ENCODE measurements at regions not wholly inside any gene's neighbourhood (a gene's known extent, or its start where the extent isn't known, plus 50 kb on each side); places are given as distances from the start of the nearest gene placed in this dataset.
"Not testable (repeated sequence)": the region's sequence is repeated elsewhere in the genome, so short reads cannot be mapped to it uniquely, and the experiment has no call there.

- no peak for DNase-seq (ENCODE audit: low read depth)
Measured at GRCh38 chr2:21194147-21194546, 70.4 kb downstream of the TDRD15 start.

- no peak for DNase-seq (ENCODE audit: low read depth)
Measured at GRCh38 chr2:21194858-21195271, 71.1 kb downstream of the TDRD15 start.

GRCh38 chr2:21195326-21195725, 71.6 kb downstream of the TDRD15 start:
- no peak for DNase-seq (ENCODE audit: low read depth)

GRCh38 chr2:21198637-21199036, 74.9 kb downstream of the TDRD15 start:
- no peak for DNase-seq (ENCODE audit: low read depth)

- no peak for DNase-seq (ENCODE audit: low read depth)
Measured at GRCh38 chr2:21203976-21204375, 80.2 kb downstream of the TDRD15 start.

GRCh38 chr2:21214085-21214484, 90.3 kb downstream of the TDRD15 start:
- not testable (repeated sequence) for DNase-seq (ENCODE audit: low read depth)

- DNase-seq (ENCODE audit: low read depth), result no peak
Measured at GRCh38 chr2:21217442-21217841, 93.7 kb downstream of the TDRD15 start.

- DNase-seq (ENCODE audit: low read depth), result no peak
Measured at GRCh38 chr2:21220930-21221329, 97.2 kb downstream of the TDRD15 start.

GRCh38 chr2:21223618-21224017, 99.8 kb downstream of the TDRD15 start:
- no peak for DNase-seq (ENCODE audit: low read depth)

- DNase-seq (ENCODE audit: low read depth), result no peak
Measured at GRCh38 chr2:21228041-21228895, 104.5 kb downstream of the TDRD15 start.

- DNase-seq (ENCODE audit: low read depth), result no peak
Measured at GRCh38 chr2:21229302-21229701, 105.5 kb downstream of the TDRD15 start.

- no peak for DNase-seq (ENCODE audit: low read depth)
Measured at GRCh38 chr2:21230140-21230539, 106.4 kb downstream of the TDRD15 start.

GRCh38 chr2:21231985-21232384, 108.2 kb downstream of the TDRD15 start:
- DNase-seq (ENCODE audit: low read depth), result no peak

- no peak for DNase-seq (ENCODE audit: low read depth)
Measured at GRCh38 chr2:21233194-21233593, 109.4 kb downstream of the TDRD15 start.

GRCh38 chr2:21234001-21234400, 110.2 kb downstream of the TDRD15 start:
- DNase-seq (ENCODE audit: low read depth), result no peak

- DNase-seq (ENCODE audit: low read depth), result no peak
Measured at GRCh38 chr2:21234464-21235120, 110.8 kb downstream of the TDRD15 start.

- DNase-seq (ENCODE audit: low read depth), result not testable (repeated sequence)
Measured at GRCh38 chr2:21239749-21240148, 116.0 kb downstream of the TDRD15 start.

GRCh38 chr2:21244161-21244560, 120.4 kb downstream of the TDRD15 start:
- no peak for DNase-seq (ENCODE audit: low read depth)

GRCh38 chr2:21245565-21245964, 121.8 kb downstream of the TDRD15 start:
- no peak for DNase-seq (ENCODE audit: low read depth)

- DNase-seq (ENCODE audit: low read depth), result no peak
Measured at GRCh38 chr2:21249367-21249766, 125.6 kb downstream of the TDRD15 start.

GRCh38 chr2:21250673-21251072, 126.9 kb downstream of the TDRD15 start:
- no peak for DNase-seq (ENCODE audit: low read depth)

GRCh38 chr2:21251216-21251980, 127.6 kb downstream of the TDRD15 start:
- no peak for DNase-seq (ENCODE audit: low read depth)
